HEK293T (cell line): ENCODE measurements at regions not wholly inside any gene's neighbourhood (a gene's known extent, or its start where the extent isn't known, plus 50 kb on each side); places are given as distances from the start of the nearest gene placed in this dataset.

Experiments used
- BHLHE40 ChIP-seq: fragments of 450-650 bp; IDR thresholded peaks from 2 replicates; pipeline ENCODE4 v1.6.1; 2016; ENCODE audit warnings: mild to moderate bottlenecking, moderate library complexity, borderline replicate concordance
- ELF4 ChIP-seq: fragments of 450-650 bp; IDR thresholded peaks from 2 replicates; pipeline ENCODE4 v1.6.1; 2017; ENCODE audit warnings: antibody characterized with exemption
- FOXA1 ChIP-seq: fragments of 450-650 bp; IDR thresholded peaks from 2 replicates; pipeline ENCODE4 v1.6.1; 2016; ENCODE audit warnings: mild to moderate bottlenecking
- FOXM1 ChIP-seq: fragments of 450-650 bp; IDR thresholded peaks from 2 replicates; pipeline ENCODE4 v1.6.1; 2017; ENCODE audit warnings: mild to moderate bottlenecking, borderline replicate concordance
- HDGF ChIP-seq: fragments of 450-650 bp; IDR thresholded peaks from 2 replicates; pipeline ENCODE4 v1.6.1; 2017; ENCODE audit warnings: antibody characterized with exemption, borderline replicate concordance
- NFRKB ChIP-seq: fragments of 450-650 bp; IDR thresholded peaks from 2 replicates; pipeline ENCODE4 v1.6.1; 2016; ENCODE audit warnings: mild to moderate bottlenecking, moderate library complexity
- SP1 ChIP-seq: fragments of 450-650 bp; IDR thresholded peaks from 2 replicates; pipeline ENCODE4 v1.6.1; 2017
- SUZ12 ChIP-seq: fragments of 450-650 bp; IDR thresholded peaks from 2 replicates; pipeline ENCODE4 v1.6.1; 2016; ENCODE audit warnings: mild to moderate bottlenecking
- TARDBP ChIP-seq: fragments of 450-650 bp; IDR thresholded peaks from 2 replicates; pipeline ENCODE4 v1.6.1; 2016
- ZNF384 ChIP-seq: fragments of 450-650 bp; IDR thresholded peaks from 2 replicates; pipeline ENCODE4 v1.6.1; 2016

- TF ChIP-seq ZNF384 (no peak), FOXM1 (no peak), TARDBP (no peak), ELF4 (no peak), BHLHE40 (no peak), FOXA1 (no peak), NFRKB (no peak), SUZ12 (no peak), HDGF (no peak), SP1 (no peak)
These were observed 285.2 kb upstream of the MME start for GRCh38 chr3:154794814-154795445.
